Natural killer cell (primary cell): ENCODE measurements at regions not wholly inside any gene's neighbourhood (a gene's known extent, or its start where the extent isn't known, plus 50 kb on each side); places are given as distances from the start of the nearest gene placed in this dataset.

ENCODE experiments used
- ATAC-seq, 3 donors: fragments of 150-1000 bp in 2 of 3; fragments of 200-7000 bp in 1 of 3; cut with Tn5 transposase; 1 replicate in 1 of 3; 2 replicates in 2 of 3; pipeline ENCODE4 v1.10.0; 2021; ENCODE audit warnings: mild to moderate bottlenecking in 2 of 3, moderate library complexity in 2 of 3
- DNase-seq, 2 donors: peaks; one replicate each; pipeline versions ENCODE4 v3.0.0 to v3.0.0-alpha.2; 2013 to 2021; ENCODE audit warnings: mixed read lengths in 1 of 2
- H3K27ac ChIP-seq: one replicate; pipeline ENCODE4 v1.5.1; 2013; ENCODE audit warnings: mild to moderate bottlenecking, low read length
- H3K27me3 ChIP-seq: one replicate; pipeline ENCODE4 v1.6.1; 2013; ENCODE audit warnings: low read length; ENCODE audit not compliant: control insufficient read depth, insufficient read depth
- H3K36me3 ChIP-seq: one replicate; pipeline ENCODE4 v1.6.1; 2013; ENCODE audit warnings: low read length; ENCODE audit not compliant: control insufficient read depth, insufficient read depth
- H3K4me1 ChIP-seq: one replicate; pipeline ENCODE4 v1.6.1; 2013; ENCODE audit warnings: low read length; ENCODE audit not compliant: control insufficient read depth, insufficient read depth
- H3K4me3 ChIP-seq: one replicate; pipeline ENCODE4 v1.5.1; 2013; ENCODE audit warnings: low read length
- H3K9me3 ChIP-seq: one replicate; pipeline ENCODE4 v1.6.1; 2013; ENCODE audit warnings: low read length; ENCODE audit not compliant: control insufficient read depth, insufficient read depth
- H3K27ac Mint-ChIP-seq, 2 donors: one replicate each; pipeline ENCODE4 v1.8.0; 2022; ENCODE audit warnings: mild to moderate bottlenecking in 2 of 2, mixed read lengths in 2 of 2, moderate library complexity in 1 of 2
- H3K27me3 Mint-ChIP-seq, 2 donors: one replicate each; pipeline ENCODE4 v1.8.0; 2022; ENCODE audit warnings: low read depth in 2 of 2, mixed read lengths in 2 of 2
- H3K36me3 Mint-ChIP-seq: one replicate; pipeline ENCODE4 v1.8.0; 2022; ENCODE audit warnings: mixed read lengths
- H3K4me1 Mint-ChIP-seq, 2 donors: one replicate each; pipeline ENCODE4 v1.8.0; 2022; ENCODE audit warnings: mixed read lengths in 2 of 2
- H3K4me3 Mint-ChIP-seq: one replicate; pipeline ENCODE4 v1.8.0; 2022; ENCODE audit warnings: mild to moderate bottlenecking, moderate library complexity, mixed read lengths
- H3K9me3 Mint-ChIP-seq, 2 donors: one replicate each; pipeline ENCODE4 v1.8.0; 2022; ENCODE audit warnings: mixed read lengths in 2 of 2
- CTCF ChIP-seq: fragments of 200-600 bp; IDR thresholded peaks from one replicate; pipeline ENCODE4 v1.8.0; 2022; ENCODE audit warnings: antibody characterized with exemption
- WGBS: methylation state at CpG from one replicate; pipeline ENCODE4 v1.1.7; 2013; ENCODE audit warnings: missing lambda C conversion rate; ENCODE audit not compliant: insufficient coverage; 5-methylcytosine and 5-hydroxymethylcytosine counted together
- intact Hi-C: fragments of 100-400 bp; cut with micrococcal nuclease; formaldehyde crosslinking; loops from one replicate; pipeline ENCODE4 v1.14.2; 2022

- WGBS, result 77% methylated on average over 5 of the region's 5 CpGs
- Histone ChIP-seq H3K9me3 (no peaks in the 10 kb centered on the region), H3K4me1 (no peaks in the 10 kb centered on the region), H3K4me3 (no peak overlapping the region), H3K27ac (no peak overlapping the region), H3K36me3 (no peaks in the 10 kb centered on the region), H3K27me3 (no peaks in the 10 kb centered on the region)
- Mint-ChIP-seq H3K36me3 (no peaks in the 10 kb centered on the region), H3K27ac (no peak overlapping the region), H3K27me3 (no peaks in the 10 kb centered on the region), H3K4me1 (no peaks in the 10 kb centered on the region), H3K4me3 (no peak overlapping the region), H3K9me3 (no peaks in the 10 kb centered on the region)
- DNase-seq (no peak), ATAC-seq (no peak)
- intact Hi-C loops, result no loop called here
- TF ChIP-seq CTCF, result no peak
Measured at GRCh38 chr15:96670389-96670788, 339.9 kb downstream of the NR2F2 start.

DNA sequence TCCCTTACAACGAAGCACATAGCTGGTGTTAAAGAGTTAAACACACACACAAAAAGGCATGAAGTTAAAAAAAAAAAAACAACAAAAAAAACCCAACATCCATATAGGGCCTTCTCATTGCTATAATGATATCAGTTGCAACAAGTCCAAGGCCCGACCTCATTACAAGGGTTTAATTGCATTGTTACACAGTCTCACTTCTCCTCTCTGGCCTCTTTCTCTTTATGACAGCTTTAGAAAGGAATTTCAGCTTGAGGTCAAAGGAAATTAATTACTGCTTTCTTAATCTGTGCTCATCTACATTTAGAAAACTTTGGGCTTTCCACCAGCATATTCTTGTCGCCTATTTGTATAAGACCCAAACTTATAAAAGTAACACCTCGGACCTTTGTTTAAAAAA lies 342.1 kb downstream of the NR2F2 start:
- TF ChIP-seq CTCF, result no peak
- Histone ChIP-seq H3K4me1 (no peaks in the 10 kb centered on the region), H3K27ac (no peak overlapping the region), H3K27me3 (no peaks in the 10 kb centered on the region), H3K4me3 (no peak overlapping the region), H3K9me3 (no peaks in the 10 kb centered on the region), H3K36me3 (no peaks in the 10 kb centered on the region)
- 81% methylated on average over 3 of the region's 4 CpGs for WGBS
- intact Hi-C loops, result no loop called here
- H3K27me3 Mint-ChIP-seq, result no peaks in the 10 kb centered on the region
- no peak overlapping the region for H3K27ac Mint-ChIP-seq
- no peaks in the 10 kb centered on the region for H3K9me3 Mint-ChIP-seq
- no peak overlapping the region for H3K4me3 Mint-ChIP-seq
- DNase-seq, result no peak
- H3K4me1 Mint-ChIP-seq, result no peaks in the 10 kb centered on the region
- no peak for ATAC-seq
- H3K36me3 Mint-ChIP-seq, result no peaks in the 10 kb centered on the region

DNA sequence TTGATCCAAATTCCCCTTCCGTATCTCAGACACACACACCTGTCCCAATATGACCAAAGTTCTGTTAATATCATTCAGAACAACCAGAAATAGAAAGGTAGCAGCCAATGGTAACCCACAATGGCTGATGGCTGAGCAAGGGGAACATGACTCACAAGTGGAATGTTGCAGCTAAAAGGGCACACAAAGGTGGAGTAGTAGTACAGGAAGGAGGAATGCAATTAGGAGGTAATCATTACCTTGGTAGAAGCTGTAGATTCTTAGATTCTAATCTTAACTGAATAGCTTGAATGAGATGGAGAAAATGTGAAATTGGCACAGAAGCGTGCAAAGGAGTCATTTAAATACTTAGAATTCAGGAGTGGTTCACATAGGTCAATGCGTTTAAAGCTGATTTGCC lies 347.9 kb downstream of the NR2F2 start:
- H3K4me1 ChIP-seq, result no peaks in the 10 kb centered on the region
- ATAC-seq (no peak), DNase-seq (no peak)
- H3K4me1 Mint-ChIP-seq, result no peaks in the 10 kb centered on the region
- TF ChIP-seq CTCF, result no peak
- no peak overlapping the region for H3K4me3 Mint-ChIP-seq
- 82% methylated on average over 3 of the region's 3 CpGs for WGBS
- H3K27me3 ChIP-seq, result no peaks in the 10 kb centered on the region
- no peaks in the 10 kb centered on the region for H3K27me3 Mint-ChIP-seq
- H3K4me3 ChIP-seq, result no peak overlapping the region
- H3K36me3 Mint-ChIP-seq, result no peaks in the 10 kb centered on the region
- intact Hi-C loops, result no loop called here
- no peaks in the 10 kb centered on the region for H3K9me3 Mint-ChIP-seq
- H3K9me3 ChIP-seq, result no peaks in the 10 kb centered on the region
- no peak overlapping the region for H3K27ac ChIP-seq
- H3K36me3 ChIP-seq, result no peaks in the 10 kb centered on the region
- no peak overlapping the region for H3K27ac Mint-ChIP-seq

GRCh38 chr15:96687388-96688107 lies 357.0 kb downstream of the NR2F2 start:
- H3K4me3 Mint-ChIP-seq, result no peak overlapping the region
- no peaks in the 10 kb centered on the region for H3K36me3 Mint-ChIP-seq
- no peak for ATAC-seq
- H3K27me3 ChIP-seq, result no peaks in the 10 kb centered on the region
- H3K9me3 ChIP-seq, result no peaks in the 10 kb centered on the region
- H3K4me1 Mint-ChIP-seq, result no peaks in the 10 kb centered on the region
- H3K27ac ChIP-seq, result no peak overlapping the region
- intact Hi-C loops, result no loop called here
- no peaks in the 10 kb centered on the region for H3K4me1 ChIP-seq
- no peak for TF ChIP-seq CTCF
- no peak for DNase-seq
- WGBS, result 79% methylated on average over 5 of the region's 5 CpGs
- H3K4me3 ChIP-seq, result no peak overlapping the region
- no peaks in the 10 kb centered on the region for H3K36me3 ChIP-seq
- peaks cover 0 to 7% of the 10 kb centered on the region in 2 donors for H3K27me3 Mint-ChIP-seq
- no peak overlapping the region for H3K27ac Mint-ChIP-seq
- H3K9me3 Mint-ChIP-seq, result peaks cover 0 to 4% of the 10 kb centered on the region in 2 donors
